H1 (cell line): ENCODE measurements at regions not wholly inside any gene's neighbourhood (a gene's known extent, or its start where the extent isn't known, plus 50 kb on each side); places are given as distances from the start of the nearest gene placed in this dataset.

Experiments
- CTCF ChIA-PET: fragments of 300-600 bp; sonication (Branson Sonifier 250); formaldehyde crosslinking; loops from one replicate; lab custom pipeline; 2021; ENCODE audit not compliant: partially characterized antibody; lab: Charles Lee
- POLR2A ChIA-PET: fragments of 300-600 bp; sonication (Branson Sonifier 250); formaldehyde crosslinking; loops from one replicate; lab custom pipeline; 2021; ENCODE audit warnings: inconsistent platforms; ENCODE audit not compliant: partially characterized antibody; lab: Charles Lee
- DNase-seq, 2 experiments: peaks; one replicate each; pipeline versions ENCODE4 v3.0.0 to v3.0.0-alpha.2; 2010 to 2022; ENCODE audit warnings: low spot score in 2 of 2, low read depth in 1 of 2, mixed read lengths in 1 of 2
- FAIRE-seq: peaks from 2 replicates; lab custom pipeline; 2011; peaks lifted over from hg19 to GRCh38; lab: Jason Lieb, UNC
- H2AFZ ChIP-seq: 2 replicates; pipeline ENCODE4 v1.8.1; 2012; ENCODE audit warnings: low read length, inconsistent platforms
- H2AK5ac ChIP-seq: 2 replicates; pipeline ENCODE4 v1.6.1; 2013; ENCODE audit warnings: low read depth, low read length
- H2BK120ac ChIP-seq: replicated peaks from 2 replicates; pipeline ENCODE3; 2013; ENCODE audit warnings: low read depth, low read length, inconsistent platforms
- H2BK12ac ChIP-seq: 2 replicates; pipeline ENCODE4 v1.6.1; 2013; ENCODE audit warnings: low read depth, low read length
- H2BK15ac ChIP-seq: 2 replicates; pipeline ENCODE4 v1.6.1; 2013; ENCODE audit warnings: low read length
- H2BK20ac ChIP-seq: 2 replicates; pipeline ENCODE4 v1.6.1; 2013; ENCODE audit warnings: low read length
- H2BK5ac ChIP-seq: 2 replicates; pipeline ENCODE4 v1.6.1; 2013; ENCODE audit warnings: low read depth, low read length
- H3K14ac ChIP-seq: 2 replicates; pipeline ENCODE4 v1.6.1; 2013; ENCODE audit warnings: inconsistent platforms; ENCODE audit not compliant: insufficient read length
- H3K18ac ChIP-seq: 2 replicates; pipeline ENCODE4 v1.6.1; 2013; ENCODE audit warnings: low read length; ENCODE audit errors: extremely low read depth
- H3K23ac ChIP-seq: 2 replicates; pipeline ENCODE4 v1.6.1; 2013; ENCODE audit warnings: inconsistent platforms; ENCODE audit not compliant: insufficient read length
- H3K23me2 ChIP-seq: 2 replicates; pipeline ENCODE4 v1.6.1; 2013; ENCODE audit warnings: low read depth, low read length
- H3K27ac ChIP-seq: 2 replicates; pipeline ENCODE4 v1.6.1; 2011; ENCODE audit warnings: low read depth, low read length, inconsistent platforms
- H3K27me3 ChIP-seq, 4 experiments: replicated peaks in 1 of 4; 1 replicate in 1 of 4; 2 replicates in 3 of 4; pipeline versions ENCODE4 v1.6.1 to v1.8.1; 2011 to 2013; ENCODE audit warnings: low read length in 3 of 4, mild to moderate bottlenecking in 3 of 4, inconsistent platforms in 2 of 4, mixed read lengths in 2 of 4, moderate library complexity in 1 of 4; ENCODE audit not compliant: control insufficient read depth in 3 of 4, insufficient read depth in 3 of 4; ENCODE audit errors: extremely low read depth in 1 of 4
- H3K36me3 ChIP-seq, 4 experiments: 2 replicates each; pipeline versions ENCODE4 v1.6.1 to v1.8.1; 2011 to 2013; ENCODE audit warnings: mild to moderate bottlenecking in 4 of 4, low read length in 3 of 4, moderate library complexity in 2 of 4, control low read depth in 1 of 4, inconsistent platforms in 1 of 4; ENCODE audit not compliant: insufficient read depth in 4 of 4, control insufficient read depth in 2 of 4
- H3K4ac ChIP-seq: replicated peaks from 2 replicates; pipeline ENCODE3; 2013; ENCODE audit warnings: low read length, low read depth, mixed read lengths, inconsistent platforms; ENCODE audit not compliant: insufficient read length
- H3K4me1 ChIP-seq, 4 experiments: replicated peaks in 1 of 4; 1 replicate in 1 of 4; 2 replicates in 3 of 4; pipeline versions ENCODE4 v1.6.1 to v1.8.1; 2011 to 2013; ENCODE audit warnings: low read length in 3 of 4, inconsistent platforms in 2 of 4, mixed read lengths in 1 of 4; ENCODE audit not compliant: insufficient read depth in 4 of 4, control insufficient read depth in 3 of 4
- H3K4me2 ChIP-seq, 2 experiments: 2 replicates each; pipeline versions ENCODE4 v1.6.1 to v1.8.1; 2011 to 2013; ENCODE audit warnings: low read depth in 2 of 2, low read length in 2 of 2, control low read depth in 1 of 2, inconsistent platforms in 1 of 2, mild to moderate bottlenecking in 1 of 2; ENCODE audit not compliant: insufficient read depth in 1 of 2
- H3K4me3 ChIP-seq, 4 experiments: fragments of 200-600, 300-600 bp in 1 of 4; sonication (generic), shearing (Covaris generic), sonication (Bioruptor Twin) in 1 of 4; 2 replicates each; pipeline versions ENCODE4 v1.5.1 to v1.8.1; 2011 to 2016; ENCODE audit warnings: low read length in 4 of 4, low read depth in 3 of 4, control low read depth in 2 of 4, inconsistent platforms in 2 of 4, mild to moderate bottlenecking in 2 of 4, mixed read lengths in 1 of 4, moderate library complexity in 1 of 4; ENCODE audit not compliant: insufficient read depth in 2 of 4; ENCODE audit errors: extremely low read depth in 1 of 4
- H3K56ac ChIP-seq: replicated peaks from 2 replicates; pipeline ENCODE3; 2013; ENCODE audit warnings: low read depth, mild to moderate bottlenecking, mixed read lengths, low read length, inconsistent platforms; ENCODE audit not compliant: insufficient read length
- H3K79me1 ChIP-seq: 2 replicates; pipeline ENCODE4 v1.6.1; 2013; ENCODE audit warnings: low read depth, low read length, control low read depth
- H3K79me2 ChIP-seq, 2 experiments: 2 replicates each; pipeline versions ENCODE4 v1.6.1 to v1.8.1; 2012 to 2013; ENCODE audit warnings: low read length in 2 of 2, mild to moderate bottlenecking in 2 of 2, inconsistent platforms in 1 of 2; ENCODE audit not compliant: insufficient read depth in 2 of 2, control insufficient read depth in 1 of 2
- H3K9ac ChIP-seq, 4 experiments: replicated peaks in 1 of 4; 1 replicate in 1 of 4; 2 replicates in 3 of 4; pipeline versions ENCODE4 v1.6.1 to v1.8.1; 2011 to 2013; ENCODE audit warnings: low read depth in 3 of 4, low read length in 3 of 4, control low read depth in 2 of 4, mild to moderate bottlenecking in 2 of 4, moderate library complexity in 2 of 4, inconsistent platforms in 1 of 4; ENCODE audit errors: extremely low read depth in 1 of 4
- H3K9me3 ChIP-seq, 2 experiments: 2 replicates each; pipeline versions ENCODE4 v1.6.1 to v1.8.1; 2012 to 2013; ENCODE audit warnings: mild to moderate bottlenecking in 2 of 2, moderate library complexity in 2 of 2, control low read depth in 1 of 2, inconsistent platforms in 1 of 2, low read depth in 1 of 2, low read length in 1 of 2, mixed read lengths in 1 of 2; ENCODE audit not compliant: insufficient read depth in 2 of 2
- H4K20me1 ChIP-seq, 2 experiments: replicated peaks in 1 of 2; 2 replicates each; pipeline versions ENCODE3 to v1.8.1; 2011 to 2013; ENCODE audit warnings: inconsistent platforms in 2 of 2, low read length in 2 of 2, mild to moderate bottlenecking in 1 of 2; ENCODE audit not compliant: insufficient read depth in 2 of 2, control insufficient read depth in 1 of 2
- H4K5ac ChIP-seq: 2 replicates; pipeline ENCODE4 v1.6.1; 2013; ENCODE audit warnings: low read length, low read depth, mixed read lengths, inconsistent platforms; ENCODE audit not compliant: insufficient read length
- H4K8ac ChIP-seq: 2 replicates; pipeline ENCODE4 v1.8.0; 2013; ENCODE audit warnings: mild to moderate bottlenecking, moderate library complexity, low read length, inconsistent platforms; ENCODE audit not compliant: insufficient read depth; ENCODE audit errors: extremely low read depth
- H4K91ac ChIP-seq: replicated peaks from 2 replicates; pipeline ENCODE3; 2013; ENCODE audit warnings: low read length, mixed read lengths, inconsistent platforms; ENCODE audit not compliant: insufficient read length
- CEBPB ChIP-seq: IDR thresholded peaks from 2 replicates; pipeline ENCODE4 v1.6.1; 2012; ENCODE audit warnings: low read depth, low read length
- CHD1 ChIP-seq: IDR thresholded peaks from 2 replicates; pipeline ENCODE4 v1.6.1; 2012; ENCODE audit warnings: low read depth, low read length, improper control_type of control experiment
- CHD2 ChIP-seq: IDR thresholded peaks from 2 replicates; pipeline ENCODE4 v1.6.1; 2012; ENCODE audit warnings: low read length, improper control_type of control experiment
- EGR1 ChIP-seq: IDR thresholded peaks from 2 replicates; pipeline ENCODE4 v1.6.1; 2011; ENCODE audit warnings: low read depth, low read length, borderline replicate concordance
- GABPA ChIP-seq: IDR thresholded peaks from 2 replicates; pipeline ENCODE4 v1.6.1; 2011; ENCODE audit warnings: mild to moderate bottlenecking, low read length, moderate library complexity, borderline replicate concordance; ENCODE audit not compliant: insufficient read depth
- JUN ChIP-seq: IDR thresholded peaks from 2 replicates; pipeline ENCODE4 v1.6.1; 2011; ENCODE audit warnings: low read depth, mild to moderate bottlenecking, improper control_type of control experiment, low read length
- MAX ChIP-seq: IDR thresholded peaks from 2 replicates; pipeline ENCODE4 v1.6.1; 2012; ENCODE audit warnings: inconsistent platforms
- PHF8 ChIP-seq: fragments of 200-600 bp; sonication (generic); conservative IDR thresholded peaks from 2 replicates; pipeline ENCODE4 v1.7.1; 2012; ENCODE audit warnings: low read depth, mild to moderate bottlenecking, inconsistent platforms, low read length, moderate library complexity
- POU5F1 ChIP-seq: IDR thresholded peaks from 2 replicates; pipeline ENCODE4 v1.6.1; 2011; ENCODE audit warnings: low read depth, mild to moderate bottlenecking, low read length, moderate library complexity
- RFX5 ChIP-seq: IDR thresholded peaks from 2 replicates; pipeline ENCODE4 v1.6.1; 2011; ENCODE audit warnings: low read depth, low read length, improper control_type of control experiment, borderline replicate concordance
- SP1 ChIP-seq: IDR thresholded peaks from 2 replicates; pipeline ENCODE4 v1.6.1; 2011; ENCODE audit warnings: low read depth, low read length

- no peak for FAIRE-seq
- H3K4me3 ChIP-seq, result no peak overlapping the region
- H3K9me3 ChIP-seq, result no peaks in the 10 kb centered on the region
Measured at GRCh38 chr15:62552444-62552843, 387.4 kb upstream of the C2CD4B start.

More at GRCh38 chr15:62552444-62552843, 387.4 kb upstream of the C2CD4B start:
- H2AFZ ChIP-seq, result no peak overlapping the region
- no peak overlapping the region for H2BK120ac ChIP-seq
- H4K8ac ChIP-seq, result no peak overlapping the region
- no peak overlapping the region for H3K9ac ChIP-seq
- no peak for DNase-seq
- H3K23me2 ChIP-seq, result no peaks in the 10 kb centered on the region; the same call in 1 of the 2 replicates
- no peak overlapping the region for H3K4ac ChIP-seq
- H2BK12ac ChIP-seq, result no peak overlapping the region
- no peak overlapping the region for H3K56ac ChIP-seq
- POLR2A ChIA-PET, result no interaction called here
- H3K14ac ChIP-seq, result no peak overlapping the region
- no peaks in the 10 kb centered on the region for H3K79me1 ChIP-seq
- peaks cover 0 to 2% of the 10 kb centered on the region in 2 experiments for H4K20me1 ChIP-seq
- no peak overlapping the region for H3K4me2 ChIP-seq
- CTCF ChIA-PET, result interaction anchor here (1.0 to 7.0 kb wide), 4 partner anchors 21 to 208 kb away, joined by 3 to 46 read pairs (median 3); no protein-coding TSS in a partner anchor
- TF ChIP-seq MAX (no peak), EGR1 (no peak), POU5F1 (no peak), PHF8 (no peak), SP1 (no peak), RFX5 (no peak), CEBPB (no peak), GABPA (no peak), CHD1 (no peak), CHD2 (no peak), JUN (no peak)
- no peak overlapping the region for H3K23ac ChIP-seq
- no peak overlapping the region for H4K91ac ChIP-seq
- no peaks in the 10 kb centered on the region for H3K27me3 ChIP-seq
- H3K4me1 ChIP-seq, result no peaks in the 10 kb centered on the region
- no peaks in the 10 kb centered on the region for H3K36me3 ChIP-seq
- H2AK5ac ChIP-seq, result no peak overlapping the region
- no peak overlapping the region for H3K18ac ChIP-seq
- no peaks in the 10 kb centered on the region; a peak in 1 of 4 replicates for H3K79me2 ChIP-seq
- no peak overlapping the region for H2BK5ac ChIP-seq
- H2BK20ac ChIP-seq, result no peak overlapping the region
- no peak overlapping the region for H3K27ac ChIP-seq
- H2BK15ac ChIP-seq, result no peak overlapping the region
- H4K5ac ChIP-seq, result no peak overlapping the region
